Transverse colon (tissue), 4 donors: ENCODE measurements at regions not wholly inside any gene's neighbourhood (a gene's known extent, or its start where the extent isn't known, plus 50 kb on each side); places are given as distances from the start of the nearest gene placed in this dataset.

Experiments
- CTCF ChIP-seq, 5 experiments: fragments of 200-600 bp in 3 of 5; fragments of 450-650 bp in 2 of 5; sonication (generic) in 3 of 5; IDR thresholded peaks; 1 replicate in 2 of 5; 2 replicates in 3 of 5; pipeline ENCODE4 v1.5.1; 2016 to 2017; ENCODE audit warnings: antibody characterized with exemption in 5 of 5, inconsistent platforms in 3 of 5, mild to moderate bottlenecking in 2 of 5, moderate library complexity in 1 of 5
- POLR2A ChIP-seq: fragments of 450-650 bp; IDR thresholded peaks from one replicate; pipeline ENCODE4 v1.6.1; 2016; ENCODE audit warnings: antibody characterized with exemption, mild to moderate bottlenecking, moderate library complexity
- POLR2AphosphoS5 ChIP-seq, 3 donors: sonication (generic); formaldehyde crosslinking; IDR thresholded peaks; one replicate each; pipeline ENCODE4 v1.6.1; 2016; ENCODE audit warnings: antibody characterized with exemption in 3 of 3

- TF ChIP-seq CTCF (IDR thresholded peaks at IDR 0.05), result no peak
- TF ChIP-seq POLR2AphosphoS5 (IDR thresholded peaks at IDR 0.05), result no peak
- TF ChIP-seq POLR2A, result no peak
Observed at GRCh38 chr2:34261701-34262100, 662.6 kb upstream of the FAM98A start.
